GM10248 (cell line): ENCODE measurements at regions not wholly inside any gene's neighbourhood (a gene's known extent, or its start where the extent isn't known, plus 50 kb on each side); places are given as distances from the start of the nearest gene placed in this dataset.

Source experiments
- CTCF ChIA-PET: fragments of 300-600 bp; sonication (Branson Sonifier 250); formaldehyde crosslinking; extraction: SDS; loops from one replicate; lab custom pipeline; 2021; ENCODE audit warnings: antibody characterized with exemption; lab: Yijun Ruan, JAX
- POLR2A ChIA-PET: fragments of 350-650 bp; sonication (Branson Sonifier 250); formaldehyde crosslinking; extraction: SDS; loops from one replicate; lab custom pipeline; 2020; ENCODE audit warnings: antibody characterized with exemption; lab: Yijun Ruan, JAX
- DNase-seq: peaks from one replicate; pipeline ENCODE4 v3.0.0; 2012; ENCODE audit errors: extremely low spot score
- CTCF ChIP-seq: IDR thresholded peaks from 2 replicates; pipeline ENCODE4 v1.5.1; 2012; ENCODE audit warnings: mild to moderate bottlenecking, low read depth; ENCODE audit errors: extremely low read depth, missing control alignments, control extremely low read depth

GRCh38 chr12:70045514-70045913 is 197.7 kb upstream of the CNOT2 start:
- CTCF ChIA-PET, result no interaction called here
- DNase-seq, result no peak
- TF ChIP-seq CTCF, result no peak
- POLR2A ChIA-PET, result no interaction called here

GRCh38 chr12:70048521-70049250 is 194.5 kb upstream of the CNOT2 start:
- POLR2A ChIA-PET, result no interaction called here
- CTCF ChIA-PET, result interaction anchor here (0.9 kb wide), 1 partner anchor 147 kb away, joined by 3 read pairs; no protein-coding TSS in a partner anchor
- DNase-seq, result no peak
- TF ChIP-seq CTCF, result no peak

GRCh38 chr12:70049596-70050360 is 193.5 kb upstream of the CNOT2 start:
- peak; percentile 28 for DNase-seq
- POLR2A ChIA-PET, result no interaction called here
- no peak for TF ChIP-seq CTCF
- CTCF ChIA-PET, result interaction anchor here (0.8 to 1.3 kb wide), 2 partner anchors 11 to 150 kb away, joined by 3 read pairs; no protein-coding TSS in a partner anchor

GRCh38 chr12:70052476-70052875 is 190.8 kb upstream of the CNOT2 start:
- TF ChIP-seq CTCF, result no peak
- ChIA-PET POLR2A (no interaction called here), CTCF (no interaction called here)
- no peak for DNase-seq

GRCh38 chr12:70052931-70053497 is 190.2 kb upstream of the CNOT2 start:
- ChIA-PET CTCF (no interaction called here), POLR2A (no interaction called here)
- no peak for TF ChIP-seq CTCF
- no peak for DNase-seq

GRCh38 chr12:70059373-70059772 is 183.9 kb upstream of the CNOT2 start:
- ChIA-PET CTCF (no interaction called here), POLR2A (no interaction called here)
- TF ChIP-seq CTCF, result no peak
- no peak for DNase-seq
